ENCODE measurements at regions not wholly inside any gene's neighbourhood (a gene's known extent, or its start where the extent isn't known, plus 50 kb on each side); places are given as distances from the start of the nearest gene placed in this dataset.
A peak's percentile ranks its signal among the peaks of the same experiment; 100 is the strongest.

GRCh38 chr20:20860078-20860806, 147.8 kb upstream of the RALGAPA2 start:
- ATAC-seq, result peak; percentile 88
- Histone ChIP-seq H3K27me3 (ENCODE audit: control insufficient read depth, insufficient read depth, low read length) (no peaks in the 10 kb centered on the region), H3K4me3 (ENCODE audit: low read depth in 2 of 2, low read length in 2 of 2) (no peak overlapping the region), H3K4me1 (ENCODE audit: control insufficient read depth, insufficient read depth, low read length) (no peaks in the 10 kb centered on the region), H3K36me3 (ENCODE audit: control insufficient read depth, insufficient read depth, low read length) (no peaks in the 10 kb centered on the region), H3K9me3 (ENCODE audit: control insufficient read depth, insufficient read depth, low read depth, low read length) (no peaks in the 10 kb centered on the region), H3K27ac (ENCODE audit: low read length) (no peak overlapping the region)
- DNase-seq (ENCODE audit: low read depth, low spot score), result peak; percentile 54
- TF ChIP-seq CTCF (IDR thresholded peaks at IDR 0.05) (peak; percentile 94), POLR2AphosphoS5 (IDR thresholded peaks at IDR 0.05; ENCODE audit: low read depth, low read length) (no peak), SIN3A (IDR thresholded peaks at IDR 0.05; ENCODE audit: borderline replicate concordance, insufficient read depth, low read depth, low read length) (no peak), TCF7L2 (IDR thresholded peaks at IDR 0.05; ENCODE audit: low read depth, low read length) (no peak)
- BruUV-seq (replicated peaks), result no TSS peak
- intact Hi-C loops (cut with micrococcal nuclease; ENCODE audit: unreplicated experiment), result loop anchor here (10.0 kb wide), 3 partner anchors 375 to 755 kb away; no protein-coding TSS in a partner anchor
- ChIA-PET CTCF (no interaction called here), POLR2A (no interaction called here)
- in situ Hi-C loops (cut with HindIII; ENCODE audit: low pct_unique_long_range_greater_than_20kb, low sequenced_read_pairs), result no loop called here

- Histone ChIP-seq H3K4me3 (ENCODE audit: low read depth in 2 of 2, low read length in 2 of 2) (no peak overlapping the region), H3K4me1 (ENCODE audit: control insufficient read depth, insufficient read depth, low read length) (no peaks in the 10 kb centered on the region), H3K27ac (ENCODE audit: low read length) (no peak overlapping the region), H3K9me3 (ENCODE audit: control insufficient read depth, insufficient read depth, low read depth, low read length) (no peaks in the 10 kb centered on the region), H3K36me3 (ENCODE audit: control insufficient read depth, insufficient read depth, low read length) (no peaks in the 10 kb centered on the region), H3K27me3 (ENCODE audit: control insufficient read depth, insufficient read depth, low read length) (no peaks in the 10 kb centered on the region)
- TF ChIP-seq TCF7L2 (IDR thresholded peaks at IDR 0.05; ENCODE audit: low read depth, low read length) (no peak), SIN3A (IDR thresholded peaks at IDR 0.05; ENCODE audit: borderline replicate concordance, insufficient read depth, low read depth, low read length) (no peak), POLR2AphosphoS5 (IDR thresholded peaks at IDR 0.05; ENCODE audit: low read depth, low read length) (no peak), CTCF (IDR thresholded peaks at IDR 0.05) (no peak), REST (IDR thresholded peaks at IDR 0.05; ENCODE audit: insufficient read depth in 1 of 2, low read depth in 2 of 2, low read length in 1 of 2) (no peak)
- ATAC-seq (no peak), DNase-seq (ENCODE audit: low read depth, low spot score) (no peak)
- in situ Hi-C loops (cut with HindIII; ENCODE audit: low pct_unique_long_range_greater_than_20kb, low sequenced_read_pairs) (no loop called here), intact Hi-C loops (cut with micrococcal nuclease; ENCODE audit: unreplicated experiment) (no loop called here)
- no TSS peak for BruUV-seq (replicated peaks)
- CTCF ChIA-PET, result no interaction called here
- POLR2A ChIA-PET, result no interaction called here
Measured at GRCh38 chr20:20859510-20859909, 147.1 kb upstream of the RALGAPA2 start.
